Globus pallidus (tissue), 1 donor: ENCODE measurements at regions not wholly inside any gene's neighbourhood (a gene's known extent, or its start where the extent isn't known, plus 50 kb on each side); places are given as distances from the start of the nearest gene placed in this dataset.

Experiments used
- DNase-seq: peaks from one replicate; pipeline ENCODE4 v3.0.0-alpha.2; 2015; ENCODE audit warnings: low spot score

DNA sequence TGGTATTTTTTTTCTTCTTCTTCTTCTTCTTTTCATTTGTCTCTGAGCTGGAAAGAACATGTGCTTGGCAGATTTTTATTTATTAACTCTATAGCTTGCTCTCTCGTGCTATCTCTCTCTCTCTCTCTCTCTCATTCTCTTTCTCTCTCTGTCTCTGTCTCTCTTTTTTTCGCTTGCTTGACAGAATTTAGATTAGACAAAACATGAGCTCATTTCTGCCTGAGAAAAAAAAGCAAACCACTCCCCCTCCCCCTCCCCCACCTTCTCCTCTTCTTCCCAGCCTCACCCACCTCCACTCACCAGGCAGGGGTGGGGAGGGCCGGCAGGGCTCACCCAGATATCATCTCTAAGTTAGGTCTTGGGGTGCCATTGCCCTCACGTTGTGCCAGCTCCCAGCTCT is 81.5 kb downstream of the PJA1 start:
- no peak for DNase-seq

DNA sequence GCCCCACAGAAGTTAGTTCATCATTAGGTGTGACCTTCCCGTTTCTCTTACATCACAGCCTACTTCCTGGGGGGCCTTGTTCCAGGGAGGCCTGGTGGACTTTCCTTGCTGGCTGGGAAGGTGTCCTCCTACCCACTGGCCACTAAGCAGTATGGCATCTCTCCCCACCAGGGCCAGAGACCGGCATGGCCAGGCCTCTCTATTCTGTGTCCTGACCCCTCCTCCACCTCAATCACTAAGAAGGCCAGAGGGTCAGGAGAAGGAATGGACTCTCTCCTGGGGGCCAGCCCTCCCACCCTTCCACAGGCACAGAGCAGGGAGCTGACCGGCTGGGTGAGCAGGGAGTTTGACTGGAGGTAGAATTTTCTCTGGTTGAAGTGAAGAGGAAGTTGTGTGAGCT is 81.9 kb downstream of the PJA1 start:
- no peak for DNase-seq

DNA sequence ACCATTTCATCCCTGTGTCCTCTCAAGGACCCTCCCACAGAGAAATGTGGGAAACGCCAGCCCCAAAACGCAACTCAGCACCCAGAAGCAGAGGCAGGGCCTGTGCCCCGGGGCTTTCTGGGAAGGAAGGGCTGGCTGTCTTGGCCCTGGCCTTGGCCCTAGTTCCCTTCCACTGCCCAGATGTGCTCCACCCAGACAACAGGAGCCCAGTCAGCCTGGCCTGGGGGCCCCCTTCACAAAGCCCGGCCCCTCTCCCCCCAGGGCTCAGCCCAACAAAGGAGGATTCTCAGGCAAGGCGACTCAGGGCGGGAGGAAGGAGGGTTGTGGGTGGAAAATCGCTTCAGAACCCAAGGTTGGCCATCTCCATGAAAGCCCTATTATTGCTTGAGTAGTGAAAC is 82.5 kb downstream of the PJA1 start:
- DNase-seq = no peak

DNA sequence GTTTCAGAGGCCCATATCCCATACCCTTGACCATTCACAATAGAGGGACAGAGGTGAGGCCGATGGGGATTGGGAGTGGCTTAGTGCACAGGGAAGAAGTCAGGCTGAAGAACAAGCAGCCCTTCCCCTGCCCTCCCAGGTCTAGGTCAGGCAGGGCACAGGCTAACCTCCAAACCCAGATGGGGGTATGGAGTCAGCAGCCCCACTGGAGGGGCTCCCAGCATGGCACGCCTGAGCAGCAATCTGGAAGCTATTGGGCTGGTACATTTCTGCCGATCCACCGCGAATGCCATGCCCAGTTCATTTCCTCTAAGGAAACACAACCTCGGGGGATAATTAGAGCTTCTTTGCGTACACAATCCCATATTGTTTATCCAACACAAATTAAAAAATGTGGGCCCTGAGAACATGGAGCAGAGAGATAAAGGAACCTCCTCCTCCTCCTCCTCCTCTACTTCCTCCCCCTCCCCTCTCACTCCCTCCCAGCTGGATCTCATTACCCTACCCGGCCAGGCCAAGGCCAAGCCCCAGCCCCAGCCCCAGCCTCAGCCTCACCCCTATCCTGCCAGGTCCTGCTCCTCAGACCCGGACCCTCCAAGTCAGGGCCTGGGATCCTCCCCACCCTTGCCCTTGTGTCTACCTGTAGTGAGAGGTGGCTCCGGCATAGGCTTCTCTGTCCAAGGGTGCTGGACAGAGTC is 83.0 kb downstream of the PJA1 start:
- no peak for DNase-seq

DNA sequence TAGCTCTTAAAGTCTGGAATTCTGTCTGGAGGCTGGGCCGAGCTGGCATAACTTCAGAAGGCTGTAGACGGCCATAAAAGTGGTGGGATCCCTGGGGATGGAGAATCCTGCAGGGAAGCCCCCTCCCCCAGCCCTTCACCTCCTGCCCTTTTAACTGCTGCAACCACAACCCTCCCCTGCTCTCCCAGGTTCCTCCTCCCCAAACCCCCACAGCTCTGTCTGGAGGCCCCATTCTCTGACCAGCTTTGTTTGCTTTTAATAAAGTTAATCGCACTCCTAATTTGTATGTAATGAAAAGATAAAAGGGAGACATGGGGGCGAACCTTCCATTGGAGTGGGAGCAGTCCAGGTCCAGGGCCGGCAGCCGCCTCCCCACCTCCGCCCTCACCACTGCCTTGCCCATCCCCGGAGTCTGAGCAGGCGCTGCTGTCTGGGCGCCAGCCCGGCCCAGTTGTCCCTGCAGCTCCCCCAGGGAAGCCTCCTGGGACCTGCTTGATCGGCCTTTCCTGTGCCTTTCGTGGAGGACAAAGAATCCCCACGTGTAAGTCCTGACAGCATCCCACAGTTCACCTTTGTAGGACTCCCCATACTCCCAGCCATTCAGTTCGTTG is 84.3 kb downstream of the PJA1 start:
- no peak for DNase-seq

DNA sequence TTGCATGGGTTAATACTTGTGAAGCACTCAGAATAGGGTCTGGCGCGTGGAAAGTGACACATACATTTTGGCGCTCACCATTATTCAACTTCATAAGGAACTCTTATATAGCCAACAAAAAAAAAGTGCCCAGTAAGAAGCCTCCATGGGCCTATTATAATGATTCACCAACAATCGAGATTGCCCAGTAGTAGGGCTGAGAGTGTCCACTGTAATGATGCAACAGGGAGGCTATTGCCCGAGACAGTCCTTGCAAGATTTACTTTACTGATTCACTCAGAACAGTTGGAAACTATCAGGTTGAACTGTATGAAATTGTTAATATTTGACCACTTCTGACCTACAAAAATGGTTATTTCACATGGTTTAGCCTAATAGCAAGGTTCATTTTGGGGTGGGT is 86.0 kb downstream of the PJA1 start:
- DNase-seq = no peak

DNA sequence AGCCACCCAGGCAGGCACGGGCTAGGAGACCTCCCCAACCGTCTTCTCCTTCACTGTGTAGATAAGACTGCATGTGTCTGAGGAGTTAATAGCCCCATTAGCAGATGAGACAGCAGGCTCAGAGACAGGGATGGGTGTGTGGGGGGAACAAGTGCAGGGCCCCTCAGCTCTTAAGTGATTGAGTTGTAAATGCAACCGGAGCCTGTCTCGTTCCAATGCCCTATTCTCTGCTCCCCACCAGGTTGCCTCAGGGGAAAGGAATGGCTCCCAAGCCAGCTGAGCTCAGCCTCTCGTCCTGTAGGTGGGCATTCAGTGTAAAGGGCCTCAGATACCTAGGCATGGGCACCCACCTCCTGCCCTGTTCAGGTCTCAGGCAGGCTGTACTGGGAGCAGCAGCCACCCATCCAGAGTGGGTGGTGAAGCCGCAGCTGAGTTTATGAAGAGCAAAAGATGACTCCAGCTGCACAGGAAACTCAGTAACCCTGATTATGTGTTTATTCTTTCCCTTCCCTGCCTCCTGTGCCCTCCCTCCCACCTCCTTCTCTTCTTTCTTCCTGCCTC is 87.3 kb downstream of the PJA1 start:
- DNase-seq = no peak

DNA sequence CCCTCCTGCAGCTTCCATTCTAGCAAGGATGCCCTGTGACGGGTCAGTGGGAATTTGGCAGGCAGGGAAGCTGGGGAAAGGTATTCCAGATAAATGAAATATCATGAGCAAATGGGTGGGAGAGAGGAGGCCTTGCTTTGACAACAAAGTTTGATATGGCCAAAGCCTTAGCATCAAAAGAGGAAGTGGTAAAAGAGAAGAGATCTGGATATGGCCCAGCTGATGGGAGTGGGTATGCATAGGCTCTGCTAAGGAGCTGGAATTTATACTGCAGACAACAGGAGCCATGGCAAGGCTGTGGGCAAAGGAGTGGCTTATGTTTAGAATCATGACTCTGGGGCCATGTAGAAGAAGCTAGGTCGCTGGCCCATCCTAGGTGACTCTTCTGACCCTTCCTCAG is 89.2 kb downstream of the PJA1 start:
- DNase-seq = no peak

DNA sequence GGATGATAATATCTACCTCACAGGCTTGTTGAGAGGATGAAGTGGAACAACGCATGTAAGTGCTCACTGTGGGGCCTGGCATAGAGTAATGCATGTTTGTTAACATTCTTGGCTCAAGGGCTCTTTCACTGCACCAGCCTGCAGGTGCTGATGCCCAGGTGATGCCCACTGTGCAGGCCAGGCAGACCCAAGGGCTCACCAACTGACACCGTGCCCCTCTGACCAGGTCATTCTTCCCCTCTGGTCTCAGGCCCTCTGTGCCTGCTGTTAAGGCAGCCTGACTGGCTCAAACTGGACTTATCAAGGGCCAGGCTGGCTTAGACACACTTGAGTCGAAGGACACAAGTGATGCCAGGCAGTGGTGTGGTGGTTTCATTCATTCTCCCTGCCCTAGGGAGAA is 90.5 kb downstream of the PJA1 start:
- DNase-seq = no peak

DNA sequence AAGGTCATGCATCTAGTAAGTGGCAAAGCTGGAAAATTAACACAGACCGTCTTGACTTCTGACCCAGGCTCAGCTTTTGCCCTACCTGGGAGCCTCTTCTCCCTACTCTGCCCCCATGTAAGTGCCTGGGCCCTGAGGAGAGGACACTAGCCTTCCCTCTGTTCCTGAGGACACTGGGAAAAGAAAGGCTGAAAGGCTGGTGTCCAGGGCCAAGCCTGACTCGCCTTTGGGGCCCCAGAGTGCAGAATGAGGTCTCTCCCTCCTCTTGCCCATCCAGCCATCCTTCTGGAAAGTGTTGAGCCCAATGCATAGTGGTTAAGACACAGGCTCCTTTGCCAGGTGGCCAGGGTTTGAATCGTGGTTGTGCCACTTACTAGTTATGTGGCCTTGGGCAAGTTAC is 91.5 kb downstream of the PJA1 start:
- DNase-seq = no peak

DNA sequence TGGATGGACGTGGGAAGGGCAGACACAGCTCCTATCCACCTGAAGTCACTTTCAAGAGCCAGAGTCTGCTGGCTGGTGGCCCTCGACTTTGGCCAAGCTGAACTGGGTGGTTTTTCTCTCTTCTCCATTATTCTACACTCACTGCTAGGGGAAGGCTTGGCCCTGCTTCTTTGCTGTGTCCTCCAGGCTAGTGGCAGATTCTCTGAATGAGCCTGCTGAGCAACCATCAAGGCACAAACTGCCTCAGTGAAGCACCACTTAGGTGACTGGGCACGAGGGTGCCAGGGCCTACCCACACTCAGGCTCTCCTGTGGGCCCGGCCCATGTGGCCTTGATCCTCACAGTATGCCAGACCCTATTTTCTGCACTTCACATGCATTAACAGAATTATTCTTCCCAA is 92.0 kb downstream of the PJA1 start:
- DNase-seq = no peak

DNA sequence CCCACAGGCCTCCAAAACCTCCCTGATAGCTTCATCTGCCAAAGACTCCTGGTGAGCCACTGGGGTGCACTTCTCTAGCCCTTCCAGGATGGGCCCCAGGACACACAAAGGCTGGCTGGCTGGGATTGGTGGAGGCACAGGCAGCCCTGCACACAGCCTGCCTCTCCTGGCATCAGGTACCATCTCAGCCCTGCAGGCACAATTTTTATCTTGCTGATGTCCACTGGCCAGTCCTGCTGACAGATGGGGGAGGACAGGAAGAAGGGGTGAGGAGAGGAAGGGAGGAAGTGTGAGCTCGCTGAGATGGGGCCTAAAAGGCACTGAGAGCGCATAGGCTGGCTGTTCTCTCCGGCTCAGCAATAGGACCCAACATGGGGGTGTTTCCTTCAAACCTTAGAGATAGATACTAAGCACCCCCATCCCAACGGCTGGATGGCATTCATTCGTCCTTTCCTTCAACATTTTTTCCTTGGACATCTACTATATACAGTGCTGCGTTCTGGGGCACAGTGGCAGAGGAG is 92.7 kb downstream of the PJA1 start:
- DNase-seq = no peak

DNA sequence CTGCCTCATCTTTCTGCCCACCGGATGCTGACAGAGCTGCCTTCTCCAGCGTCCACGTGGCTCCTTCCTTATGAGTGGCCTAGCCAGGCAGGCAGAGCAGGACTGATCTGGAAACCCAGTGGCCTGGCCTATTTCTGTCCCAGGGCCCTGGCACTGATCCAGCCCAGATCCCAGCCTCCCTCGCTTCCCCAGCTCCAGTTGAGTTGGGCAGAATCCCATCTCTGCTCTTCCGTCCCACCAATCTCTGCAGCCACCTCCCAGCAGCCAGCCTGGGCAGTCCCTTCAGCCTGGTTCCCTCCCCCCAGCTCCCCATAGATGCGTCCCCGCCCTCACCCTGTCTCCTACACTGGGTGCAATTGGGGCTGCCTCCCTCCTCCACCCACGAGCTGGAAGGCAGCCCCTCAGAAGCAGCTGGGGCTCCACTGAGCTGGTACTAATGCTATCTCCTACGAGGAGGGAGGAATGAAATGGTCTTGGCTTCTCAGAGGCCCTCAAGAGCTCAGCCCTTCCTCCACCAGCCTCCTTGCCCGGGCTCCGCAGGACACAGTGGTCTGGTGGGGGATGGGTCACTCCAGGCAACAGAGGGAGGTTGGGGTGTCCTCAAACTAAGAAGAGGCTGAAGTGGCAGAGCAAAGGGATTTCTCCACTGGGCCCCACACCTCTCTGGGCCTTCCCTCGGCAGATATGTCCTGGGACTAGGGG is 94.2 kb downstream of the PJA1 start:
- peak; percentile 2 for DNase-seq

DNA sequence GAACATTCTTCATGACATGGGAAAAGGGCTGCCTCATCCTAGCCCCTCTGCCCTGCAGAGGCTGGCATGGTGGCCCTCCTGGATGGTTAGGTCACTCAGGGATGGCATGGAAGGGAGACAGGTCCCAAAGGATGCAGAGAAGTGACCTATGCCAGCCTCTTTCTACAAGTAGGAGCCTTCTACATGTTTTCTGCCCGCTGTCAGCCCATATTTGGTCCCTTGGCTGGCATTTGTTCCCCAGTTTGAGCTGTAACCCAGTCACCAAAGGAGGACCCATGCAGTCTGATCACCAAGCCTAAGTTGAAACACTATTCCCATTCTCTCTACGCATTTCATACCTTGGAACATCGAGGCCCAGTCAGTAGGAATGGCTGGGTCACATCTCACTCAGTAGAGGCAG is 95.4 kb downstream of the PJA1 start:
- DNase-seq = no peak

DNA sequence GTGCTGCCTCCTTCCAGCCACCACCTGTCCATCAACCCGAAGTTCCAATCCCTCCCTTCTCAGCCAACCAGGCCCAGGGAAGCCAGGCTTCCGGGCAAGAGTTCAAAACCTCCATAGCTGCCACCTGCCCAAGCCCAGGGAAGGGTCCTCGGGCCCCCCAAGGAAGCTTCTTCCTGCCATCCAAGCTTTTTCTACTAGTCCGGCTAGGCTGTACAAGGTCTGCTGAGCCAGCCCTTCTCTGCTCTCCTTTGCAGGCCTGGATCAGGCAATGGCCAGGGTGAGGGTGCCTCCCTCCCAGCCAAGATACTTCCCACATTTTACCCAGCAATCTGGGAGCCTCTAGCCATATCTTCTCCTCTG is 96.2 kb downstream of the PJA1 start:
- no peak for DNase-seq

DNA sequence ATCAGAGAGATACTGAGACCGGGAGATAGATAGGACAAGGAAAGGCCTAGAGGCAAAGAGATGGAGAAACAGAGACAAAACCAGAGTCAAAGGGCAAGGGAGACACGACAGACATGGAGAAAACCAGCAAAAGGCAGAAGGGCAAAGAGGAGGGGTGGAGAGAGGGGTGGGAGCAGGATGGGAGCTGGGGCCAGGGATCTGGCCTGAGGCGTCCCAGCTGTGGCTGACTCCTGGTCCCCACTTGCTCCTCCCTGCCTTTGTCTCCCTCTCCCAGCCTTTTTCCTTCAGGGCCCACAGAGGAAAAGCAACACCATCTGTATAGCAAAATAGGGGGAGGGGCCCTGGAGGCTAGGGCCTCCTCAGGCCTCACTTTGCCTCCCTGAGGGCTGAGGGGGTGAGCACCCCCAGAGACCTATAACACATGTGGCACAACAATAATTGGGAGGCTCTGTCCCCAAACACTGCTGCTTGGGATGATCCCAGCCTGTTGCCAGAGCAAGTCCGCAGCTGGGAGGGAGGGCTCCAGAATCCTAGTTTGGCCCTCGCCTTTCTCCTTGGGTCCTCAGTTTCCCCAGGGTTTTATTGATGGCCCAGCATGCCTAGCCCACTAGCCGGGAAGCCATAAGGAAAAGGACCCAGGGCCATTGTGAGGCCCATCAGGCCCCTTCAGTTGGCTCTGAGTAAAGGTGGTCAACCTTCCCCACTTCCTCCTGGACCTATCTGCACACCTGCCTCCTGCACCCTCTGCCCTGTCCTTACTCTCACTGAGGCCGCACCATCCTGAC is 96.8 kb downstream of the PJA1 start:
- DNase-seq = no peak

DNA sequence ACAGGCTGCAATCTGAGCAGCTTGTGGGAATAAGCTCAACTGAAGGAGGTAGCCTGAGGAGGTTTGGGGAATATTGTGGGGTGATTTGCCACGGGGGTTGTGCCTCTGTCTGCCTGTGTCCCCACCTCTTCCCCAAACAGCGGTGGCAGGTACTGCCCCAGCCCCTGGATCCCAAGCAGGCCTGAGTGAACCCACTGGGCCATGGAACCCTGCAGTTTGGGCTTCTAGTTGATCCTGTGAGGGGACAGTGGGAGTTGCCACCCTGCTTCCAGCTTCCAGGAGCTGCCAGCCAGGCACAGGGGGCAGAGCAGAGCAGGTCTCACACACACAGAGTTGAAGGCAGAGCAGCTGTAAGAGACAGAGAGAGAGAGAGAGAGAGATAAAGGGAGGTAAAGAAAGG is 97.4 kb downstream of the PJA1 start:
- DNase-seq = no peak

DNA sequence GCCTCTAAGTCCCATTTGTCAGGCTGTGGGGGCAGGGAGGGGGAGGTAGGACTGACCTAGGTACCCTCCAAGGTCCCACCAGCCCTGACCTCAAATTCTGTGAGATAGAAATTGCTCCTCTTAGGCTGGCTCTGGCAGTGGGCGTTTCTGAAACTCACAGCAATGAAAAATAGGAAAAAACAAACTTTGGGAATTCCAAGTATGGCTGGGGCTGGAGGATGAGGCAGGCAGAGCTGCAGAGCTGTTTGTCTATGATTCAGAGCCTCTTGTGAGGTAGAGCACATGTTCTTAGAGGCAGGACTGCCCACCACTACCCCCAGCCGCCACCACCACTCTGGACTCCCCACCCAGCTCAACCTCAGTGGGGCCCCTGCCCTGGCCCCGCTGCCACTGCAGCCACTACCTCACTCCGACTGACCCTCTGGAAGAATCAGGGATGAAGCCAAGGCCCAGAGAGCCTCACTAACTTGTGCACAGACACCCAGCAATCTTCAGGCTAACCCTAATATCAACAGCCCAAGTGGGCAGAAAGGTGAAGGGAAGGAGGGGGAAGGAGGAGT is 98.2 kb downstream of the PJA1 start:
- no peak for DNase-seq

DNA sequence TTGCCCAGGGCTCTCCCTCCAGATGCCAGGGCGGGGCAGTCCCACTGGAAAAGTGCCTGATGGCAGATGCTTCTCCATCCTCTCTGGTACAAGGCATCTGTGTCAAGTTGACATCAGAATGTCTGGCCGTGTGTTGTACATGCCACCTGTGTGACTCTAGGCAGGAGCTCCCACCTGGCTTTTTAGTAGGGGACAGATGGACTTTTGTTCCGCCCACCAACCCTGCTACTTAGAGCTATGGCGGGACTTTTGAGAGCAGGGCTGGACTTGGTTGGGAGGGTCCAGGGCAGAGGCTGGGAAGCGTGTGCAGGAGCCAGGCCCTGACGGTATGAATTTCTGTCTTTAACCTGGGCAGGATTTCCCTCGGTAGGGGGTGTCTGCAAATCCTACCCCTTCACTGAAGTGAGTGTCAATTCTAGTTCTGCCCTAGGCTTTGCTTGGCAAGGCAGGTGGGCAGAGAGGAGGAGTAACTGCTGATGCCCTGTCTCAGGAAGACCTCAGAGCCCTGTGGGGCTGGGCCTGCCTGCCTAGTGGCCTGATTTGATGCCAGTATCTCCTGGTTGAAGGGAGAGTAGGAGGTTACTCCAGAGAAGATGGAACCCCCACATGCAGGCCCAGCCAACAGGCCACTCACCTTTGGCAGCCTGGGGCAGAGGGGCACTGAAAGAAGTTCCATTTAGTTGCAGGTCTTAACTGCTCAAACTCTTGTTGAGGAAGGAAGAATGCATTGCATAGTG is 99.1 kb downstream of the PJA1 start:
- DNase-seq = no peak

DNA sequence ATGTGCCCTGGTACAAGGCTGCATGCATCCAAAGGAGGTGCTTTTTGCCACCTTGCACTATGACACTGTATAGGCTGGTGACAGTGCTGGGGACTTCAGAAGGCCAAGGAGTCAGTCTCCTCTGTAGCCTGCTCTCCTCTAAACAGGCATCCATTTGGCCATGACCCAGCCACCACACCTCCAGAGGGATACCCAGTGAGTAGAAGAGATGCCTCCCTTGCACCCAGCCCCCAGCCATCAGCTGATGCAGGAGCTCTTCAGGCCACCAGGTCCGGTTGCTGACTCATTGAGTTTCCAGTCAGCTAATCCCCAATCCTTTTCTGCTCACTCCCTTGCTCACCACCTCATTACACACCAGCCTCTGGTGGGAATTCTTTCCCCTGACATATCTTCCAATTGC is 99.8 kb downstream of the PJA1 start:
- DNase-seq = no peak

DNA sequence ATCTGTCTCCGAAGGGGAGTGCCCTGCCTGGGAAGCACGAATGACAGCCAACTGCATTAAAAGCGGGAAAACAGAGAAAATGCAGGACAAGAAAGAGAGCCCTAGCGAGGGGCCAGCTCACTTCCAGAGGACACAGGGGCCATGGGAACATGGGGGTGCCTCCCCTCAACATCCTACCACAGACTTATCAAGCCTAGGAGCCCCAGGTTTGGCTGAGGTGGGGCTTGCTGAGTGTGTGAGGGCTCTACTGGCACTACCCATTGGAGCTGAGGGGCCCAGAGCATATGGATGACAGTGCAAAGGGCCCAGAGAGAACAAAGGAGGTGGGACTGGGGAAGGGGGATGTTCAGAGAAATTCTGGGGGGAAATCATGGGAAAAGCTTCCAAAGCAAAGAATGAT is 101.8 kb downstream of the PJA1 start:
- DNase-seq = no peak
